ENCODE measurements at regions not wholly inside any gene's neighbourhood (a gene's known extent, or its start where the extent isn't known, plus 50 kb on each side); places are given as distances from the start of the nearest gene placed in this dataset.

DNA sequence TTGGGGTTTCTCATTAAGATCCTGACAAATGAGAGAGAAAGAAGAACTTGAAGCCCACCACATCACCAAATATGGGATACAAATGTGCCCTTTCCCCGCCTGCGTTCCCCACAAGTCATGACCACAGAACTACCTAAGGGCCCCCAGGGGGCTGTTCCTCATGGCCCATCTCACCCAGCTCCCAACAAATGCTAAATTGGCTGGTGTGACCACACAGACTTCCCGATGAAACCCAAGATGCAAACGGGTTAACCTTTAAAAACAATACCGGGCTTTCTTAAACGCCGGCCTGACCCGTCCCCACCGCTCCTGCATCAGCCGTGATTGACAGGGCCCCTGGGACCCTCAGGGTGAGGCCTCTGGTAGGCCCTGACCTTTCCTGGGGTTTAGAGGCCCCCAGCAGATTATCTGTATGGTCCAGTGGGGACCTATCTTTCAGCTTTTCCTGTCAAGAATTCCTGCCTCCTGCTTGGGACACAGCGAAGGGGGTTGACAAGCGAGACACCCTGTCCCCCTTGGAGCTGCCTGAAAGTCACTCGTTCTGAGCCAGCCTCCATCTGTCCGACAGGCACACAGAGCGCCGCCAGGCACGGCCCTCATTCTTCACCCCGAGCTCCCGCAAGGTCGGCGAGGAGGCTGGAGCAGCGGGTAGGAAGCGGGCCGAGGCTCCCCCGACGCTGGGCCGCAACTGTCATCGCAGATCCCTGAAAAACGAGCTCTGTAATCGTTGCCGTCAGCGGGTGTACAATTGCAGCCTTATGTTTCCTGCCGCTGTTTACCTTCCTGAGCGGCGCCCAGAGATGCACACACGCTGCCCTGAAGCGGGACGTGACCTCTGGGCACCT lies 300.1 kb downstream of the FOXL1 start:
- Histone ChIP-seq H3K79me2 (ENCODE audit: insufficient read depth, low read depth, low read length) (no peaks in the 10 kb centered on the region), H3K36me3 (ENCODE audit: insufficient read depth, low read length) (no peaks in the 10 kb centered on the region), H3K4me1 (ENCODE audit: insufficient read depth, low read length, poor library complexity, severe bottlenecking) (no peaks in the 10 kb centered on the region), H2AFZ (ENCODE audit: low read length) (no peak overlapping the region), H3K4me3 (ENCODE audit: low read depth, low read length, poor library complexity, severe bottlenecking) (no peak overlapping the region), H3K9me3 (ENCODE audit: low read length) (no peaks in the 10 kb centered on the region), H3K9me2 (ENCODE audit: insufficient read depth, low read length) (no peaks in the 10 kb centered on the region), H3K4me2 (ENCODE audit: low read length) (no peak overlapping the region), H3K27ac (ENCODE audit: low read depth, low read length, poor library complexity, severe bottlenecking) (no peak overlapping the region), H4K20me1 (ENCODE audit: insufficient read depth, low read length) (no peaks in the 10 kb centered on the region)
- CTCF ChIA-PET (ENCODE audit: unreplicated experiment) = no interaction called here
- TF ChIP-seq EZH2phosphoT487 (IDR thresholded peaks at IDR 0.05; ENCODE audit: borderline replicate concordance, low read depth, low read length) = no peak
- TF ChIP-seq, protein P1, sequence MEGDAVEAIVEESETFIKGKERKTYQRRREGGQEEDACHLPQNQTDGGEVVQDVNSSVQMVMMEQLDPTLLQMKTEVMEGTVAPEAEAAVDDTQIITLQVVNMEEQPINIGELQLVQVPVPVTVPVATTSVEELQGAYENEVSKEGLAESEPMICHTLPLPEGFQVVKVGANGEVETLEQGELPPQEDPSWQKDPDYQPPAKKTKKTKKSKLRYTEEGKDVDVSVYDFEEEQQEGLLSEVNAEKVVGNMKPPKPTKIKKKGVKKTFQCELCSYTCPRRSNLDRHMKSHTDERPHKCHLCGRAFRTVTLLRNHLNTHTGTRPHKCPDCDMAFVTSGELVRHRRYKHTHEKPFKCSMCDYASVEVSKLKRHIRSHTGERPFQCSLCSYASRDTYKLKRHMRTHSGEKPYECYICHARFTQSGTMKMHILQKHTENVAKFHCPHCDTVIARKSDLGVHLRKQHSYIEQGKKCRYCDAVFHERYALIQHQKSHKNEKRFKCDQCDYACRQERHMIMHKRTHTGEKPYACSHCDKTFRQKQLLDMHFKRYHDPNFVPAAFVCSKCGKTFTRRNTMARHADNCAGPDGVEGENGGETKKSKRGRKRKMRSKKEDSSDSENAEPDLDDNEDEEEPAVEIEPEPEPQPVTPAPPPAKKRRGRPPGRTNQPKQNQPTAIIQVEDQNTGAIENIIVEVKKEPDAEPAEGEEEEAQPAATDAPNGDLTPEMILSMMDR (conservative IDR thresholded peaks at IDR 0.05; ENCODE audit: low read length) = no peak
- intact Hi-C loops (cut with micrococcal nuclease; ENCODE audit: unreplicated experiment) = no loop called here
- no peak for DNase-seq (ENCODE audit: low spot score)
- POLR2A ChIA-PET = no interaction called here
- no TSS peak for BruUV-seq (replicated peaks)

DNA sequence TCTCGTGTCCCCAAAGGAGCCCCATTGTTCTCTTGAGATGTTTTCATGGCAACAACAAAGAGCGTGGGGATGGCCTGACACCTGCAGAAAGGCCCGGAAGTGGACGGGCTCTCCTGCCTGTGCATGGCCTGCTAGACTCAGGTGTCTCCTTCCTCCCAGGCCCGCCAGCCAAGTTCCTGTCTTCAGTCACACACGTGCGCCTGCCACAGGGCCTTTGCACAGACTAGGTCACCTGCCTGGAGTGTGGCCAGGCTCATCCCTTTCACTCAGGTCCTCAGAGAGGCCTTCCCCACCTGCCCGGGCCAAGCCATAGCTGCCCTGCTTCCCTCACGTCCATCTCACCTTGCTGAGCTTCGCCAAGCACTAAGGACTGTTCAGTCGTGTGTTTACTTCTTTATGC lies 300.9 kb downstream of the FOXL1 start:
- Histone ChIP-seq H3K36me3 (ENCODE audit: insufficient read depth, low read length) (no peaks in the 10 kb centered on the region), H2AFZ (ENCODE audit: low read length) (no peak overlapping the region), H3K27ac (ENCODE audit: low read depth, low read length, poor library complexity, severe bottlenecking) (no peak overlapping the region), H3K79me2 (ENCODE audit: insufficient read depth, low read depth, low read length) (no peaks in the 10 kb centered on the region), H3K9me3 (ENCODE audit: low read length) (no peaks in the 10 kb centered on the region), H3K4me1 (ENCODE audit: insufficient read depth, low read length, poor library complexity, severe bottlenecking) (no peaks in the 10 kb centered on the region), H3K9me2 (ENCODE audit: insufficient read depth, low read length) (no peaks in the 10 kb centered on the region), H3K4me2 (ENCODE audit: low read length) (no peak overlapping the region), H4K20me1 (ENCODE audit: insufficient read depth, low read length) (no peaks in the 10 kb centered on the region), H3K4me3 (ENCODE audit: low read depth, low read length, poor library complexity, severe bottlenecking) (no peak overlapping the region)
- CTCF ChIA-PET (ENCODE audit: unreplicated experiment) = no interaction called here
- BruUV-seq (replicated peaks) = no TSS peak
- no peak for DNase-seq (ENCODE audit: low spot score)
- intact Hi-C loops (cut with micrococcal nuclease; ENCODE audit: unreplicated experiment) = no loop called here
- no peak for TF ChIP-seq EZH2phosphoT487 (IDR thresholded peaks at IDR 0.05; ENCODE audit: borderline replicate concordance, low read depth, low read length)
- TF ChIP-seq, protein P1 (conservative IDR thresholded peaks at IDR 0.05; ENCODE audit: low read length) = no peak
- POLR2A ChIA-PET = no interaction called here

Data from OCI-LY7 (cell line).